HepG2 (cell line): ENCODE measurements at regions not wholly inside any gene's neighbourhood (a gene's known extent, or its start where the extent isn't known, plus 50 kb on each side); places are given as distances from the start of the nearest gene placed in this dataset.

Experiments
- ATAC-seq: fragments of 200-7000 bp; cut with Tn5 transposase; 3 replicates; pipeline ENCODE4 v1.9.1; 2020; ENCODE audit warnings: mild to moderate bottlenecking, moderate library complexity
- BruUV-seq: library from RNA; stranded (reverse); fragments of 400-500 nt; replicated peaks from 2 replicates; lab custom pipeline; 2021; lab: Mats Ljungman, UMichigan
- CTCF ChIA-PET: fragments of 300-600 bp; formaldehyde crosslinking; extraction: SDS; loops from one replicate; lab custom pipeline; 2021; ENCODE audit warnings: low total read pairs, inconsistent platforms, low intra/inter-chr PET ratio; lab: Yijun Ruan, JAX
- POLR2A ChIA-PET: fragments of 350-600 bp; sonication (Branson Sonifier 250); formaldehyde crosslinking; loops from one replicate; lab custom pipeline; 2020; ENCODE audit warnings: antibody characterized with exemption, inconsistent platforms; lab: Yijun Ruan, JAX
- DNase-seq: peaks from one replicate; pipeline ENCODE4 v3.0.0-alpha.2; 2015; ENCODE audit warnings: low spot score
- FAIRE-seq: peaks from 3 replicates; lab custom pipeline; 2011; peaks lifted over from hg19 to GRCh38; lab: Jason Lieb, UNC
- H2AFZ ChIP-seq: one replicate; pipeline ENCODE4 v1.6.1; 2011; ENCODE audit warnings: low read length, inconsistent platforms
- H3K27ac ChIP-seq: fragments of 300-600 bp; 3 replicates; pipeline ENCODE4 v1.8.0; 2011; ENCODE audit warnings: mixed run types, mild to moderate bottlenecking, mixed read lengths, low read length, inconsistent platforms; ENCODE audit not compliant: insufficient read depth; ENCODE audit errors: extremely low read length
- H3K27me3 ChIP-seq, 2 experiments: fragments of 200-600 bp in 1 of 2; 2 replicates in 1 of 2; 3 replicates in 1 of 2; pipeline versions ENCODE4 v1.6.0 to v1.8.0; 2011; ENCODE audit warnings: low read length in 2 of 2, mild to moderate bottlenecking in 2 of 2, moderate library complexity in 2 of 2, inconsistent platforms in 1 of 2; ENCODE audit not compliant: insufficient read depth in 2 of 2, control insufficient read depth in 1 of 2
- H3K36me3 ChIP-seq, 2 experiments: fragments of 200-600 bp in 1 of 2; replicated peaks in 1 of 2; 2 replicates in 1 of 2; 3 replicates in 1 of 2; pipeline versions ENCODE4 v1.5.1 to v1.8.0; 2011; ENCODE audit warnings: low read length in 2 of 2, inconsistent platforms in 1 of 2; ENCODE audit not compliant: insufficient read depth in 2 of 2, control insufficient read depth in 1 of 2
- H3K4me1 ChIP-seq: 2 replicates; pipeline ENCODE4 v1.5.1; 2012; ENCODE audit warnings: low read length, inconsistent platforms; ENCODE audit not compliant: insufficient read depth
- H3K4me2 ChIP-seq: 2 replicates; pipeline ENCODE4 v1.6.0; 2011; ENCODE audit warnings: low read depth, low read length, inconsistent platforms
- H3K4me3 ChIP-seq, 3 experiments: fragments of 200-600 bp in 1 of 3; sonication (generic), shearing (Covaris generic) in 1 of 3; replicated peaks in 1 of 3; 2 replicates each; pipeline ENCODE4 v1.5.1; 2011 to 2016; ENCODE audit warnings: low read length in 3 of 3, inconsistent platforms in 2 of 3, low read depth in 2 of 3, mild to moderate bottlenecking in 2 of 3, control low read depth in 1 of 3, mixed read lengths in 1 of 3; ENCODE audit not compliant: insufficient read depth in 1 of 3
- H3K79me2 ChIP-seq: one replicate; pipeline ENCODE4 v1.6.1; 2011; ENCODE audit warnings: low read length, inconsistent platforms; ENCODE audit not compliant: insufficient read depth
- H3K9ac ChIP-seq: 2 replicates; pipeline ENCODE4 v1.6.0; 2011; ENCODE audit warnings: mild to moderate bottlenecking, low read depth, low read length, inconsistent platforms; ENCODE audit not compliant: insufficient read depth
- H3K9me3 ChIP-seq: 2 replicates; pipeline ENCODE4 v1.5.1; 2012; ENCODE audit warnings: mild to moderate bottlenecking, low read length
- H4K20me1 ChIP-seq: 2 replicates; pipeline ENCODE4 v1.6.0; 2011; ENCODE audit warnings: inconsistent platforms, mild to moderate bottlenecking, low read length, moderate library complexity; ENCODE audit not compliant: insufficient read depth
- BORCS8-MEF2B ChIP-seq: sonication (generic); formaldehyde crosslinking; IDR thresholded peaks from 2 replicates; pipeline ENCODE4 v1.8.0; 2022; ENCODE audit warnings: mild to moderate bottlenecking, missing genetic modification reagents
- FOXP4 ChIP-seq: sonication (generic); formaldehyde crosslinking; IDR thresholded peaks from 2 replicates; pipeline ENCODE4 v1.4.0; 2020; ENCODE audit warnings: missing genetic modification reagents
- GATA4 ChIP-seq: sonication (generic); IDR thresholded peaks from 2 replicates; pipeline ENCODE4 v1.6.1; 2016; ENCODE audit warnings: antibody characterized with exemption, low read depth, borderline replicate concordance
- NFE2L1 ChIP-seq: sonication (generic); formaldehyde crosslinking; IDR thresholded peaks from 2 replicates; pipeline ENCODE4 v1.4.0; 2020; ENCODE audit warnings: missing genetic modification reagents, mild to moderate bottlenecking, borderline replicate concordance
- NFYC ChIP-seq: IDR thresholded peaks from 2 replicates; pipeline ENCODE4 v1.6.1; 2016; ENCODE audit warnings: missing genetic modification reagents, missing compliant biosample characterization
- ZMYM4 ChIP-seq: sonication (generic); formaldehyde crosslinking; IDR thresholded peaks from 2 replicates; pipeline ENCODE4 v1.8.1; 2023; ENCODE audit warnings: mild to moderate bottlenecking, missing genetic modification reagents
- ZNF430 ChIP-seq: sonication (generic); formaldehyde crosslinking; IDR thresholded peaks from 2 replicates; pipeline ENCODE4 v1.9.0; 2021; ENCODE audit warnings: mild to moderate bottlenecking, missing genetic modification reagents
- ZNF558 ChIP-seq: sonication (generic); formaldehyde crosslinking; IDR thresholded peaks from 2 replicates; pipeline ENCODE4 v1.9.0; 2022; ENCODE audit warnings: mild to moderate bottlenecking, missing genetic modification reagents, borderline replicate concordance
- ZNF766 ChIP-seq: sonication (generic); formaldehyde crosslinking; IDR thresholded peaks from 2 replicates; pipeline ENCODE4 v1.5.0; 2020; ENCODE audit warnings: missing genetic modification reagents, borderline replicate concordance
- whole genome bisulfite sequencing: methylation state at CpG from one replicate; pipeline ENCODE4 v1.1.6; 2017; ENCODE audit warnings: low lambda C conversion rate; 5-methylcytosine and 5-hydroxymethylcytosine counted together
- in situ Hi-C: cut with HindIII; loops from 2 replicates; pipeline ENCODE4 v1.10.0; 2017; ENCODE audit warnings: low pct_unique_long_range_greater_than_20kb; ENCODE audit not compliant: extremely low pct_ligation_motif_present
- intact Hi-C: fragments of 100-400 bp; cut with micrococcal nuclease; formaldehyde crosslinking; loops from one replicate; pipeline ENCODE4 v1.10.0; 2022; ENCODE audit not compliant: unreplicated experiment

DNA sequence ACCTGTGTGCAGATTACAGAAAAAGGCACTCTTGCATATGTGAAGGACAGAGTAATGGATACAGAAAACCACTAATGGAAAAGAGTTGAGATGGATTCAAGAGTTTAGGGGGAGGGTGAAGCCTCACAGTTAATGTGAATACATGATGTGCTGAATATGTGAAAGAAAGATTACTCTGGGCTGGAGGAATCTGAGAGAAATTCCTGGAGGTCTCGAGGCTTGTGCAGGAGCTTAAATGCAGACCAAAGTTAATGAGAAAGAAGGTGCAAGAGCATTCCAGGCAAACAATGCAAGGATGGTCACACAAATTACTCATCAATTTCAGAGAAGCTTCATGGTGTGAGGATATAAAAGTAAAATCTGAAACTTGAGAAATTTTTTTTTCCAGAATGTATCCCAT, 768.8 kb downstream of the STPG2 start:
- Histone ChIP-seq H3K79me2 (no peaks in the 10 kb centered on the region), H3K36me3 (no peaks in the 10 kb centered on the region), H3K4me3 (no peak overlapping the region), H3K27me3 (no peaks in the 10 kb centered on the region), H3K27ac (no peak overlapping the region), H3K9me3 (peaks cover 86% of the 10 kb centered on the region), H4K20me1 (no peaks in the 10 kb centered on the region), H3K4me1 (no peaks in the 10 kb centered on the region), H2AFZ (no peak overlapping the region), H3K4me2 (no peak overlapping the region), H3K9ac (no peak overlapping the region)
- in situ Hi-C loops (no loop called here), intact Hi-C loops (no loop called here)
- ATAC-seq: no peak
- 0% methylated on average over 1 of the region's 1 CpG for WGBS
- POLR2A ChIA-PET: no interaction called here
- no peak for FAIRE-seq
- CTCF ChIA-PET: no interaction called here
- no peak for TF ChIP-seq NFYC
- no peak for TF ChIP-seq ZMYM4 (CRISPR knock-in tag)
- no peak for TF ChIP-seq ZNF558 (CRISPR knock-in tag)
- no peak for DNase-seq
- no TSS peak for BruUV-seq

- H2AFZ ChIP-seq: no peak overlapping the region
- H4K20me1 ChIP-seq: no peaks in the 10 kb centered on the region
- BruUV-seq: no TSS peak
- in situ Hi-C loops (no loop called here), intact Hi-C loops (no loop called here)
- H3K79me2 ChIP-seq: no peaks in the 10 kb centered on the region
- H3K4me3 ChIP-seq: no peak overlapping the region
- POLR2A ChIA-PET: no interaction called here
- H3K4me1 ChIP-seq: no peaks in the 10 kb centered on the region
- H3K27ac ChIP-seq: no peak overlapping the region
- no peak overlapping the region for H3K9ac ChIP-seq
- H3K9me3 ChIP-seq: peaks cover 88% of the 10 kb centered on the region
- H3K4me2 ChIP-seq: no peak overlapping the region
- H3K36me3 ChIP-seq: no peaks in the 10 kb centered on the region
- no peaks in the 10 kb centered on the region for H3K27me3 ChIP-seq
- ATAC-seq (no peak), FAIRE-seq (no peak), DNase-seq (no peak)
- CTCF ChIA-PET: no interaction called here
- no peak for TF ChIP-seq BORCS8-MEF2B (CRISPR knock-in tag)
- no peak for TF ChIP-seq GATA4
- no peak for TF ChIP-seq FOXP4
- no peak for TF ChIP-seq NFE2L1 (CRISPR knock-in tag)
- TF ChIP-seq ZNF430 (CRISPR knock-in tag): no peak
- TF ChIP-seq ZNF766 (CRISPR knock-in tag): no peak
These were observed 756.3 kb downstream of the STPG2 start for GRCh38 chr4:97386969-97387368.
